ENCODE measurements at regions not wholly inside any gene's neighbourhood (a gene's known extent, or its start where the extent isn't known, plus 50 kb on each side); places are given as distances from the start of the nearest gene placed in this dataset.
"Not testable (repeated sequence)": the region's sequence is repeated elsewhere in the genome, so short reads cannot be mapped to it uniquely, and the experiment has no call there.

DNA sequence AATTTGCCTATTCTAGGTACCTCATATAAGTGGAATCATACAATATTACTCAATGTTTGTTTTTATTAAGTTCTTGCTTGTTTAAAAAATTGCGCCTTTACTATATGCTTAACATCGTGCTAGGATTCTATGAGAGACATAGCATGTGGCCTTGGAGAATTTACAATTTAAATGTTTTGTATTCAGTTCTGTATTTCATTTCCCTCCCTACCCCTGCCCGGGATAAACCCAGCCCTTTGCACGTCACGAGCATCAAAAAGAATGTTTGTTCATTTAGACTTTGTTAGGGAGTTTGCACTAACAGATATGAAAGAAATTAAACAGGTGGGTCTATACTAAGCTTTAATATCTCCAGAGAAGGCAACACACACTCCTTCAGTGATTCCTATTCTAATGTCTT lies 75.7 kb downstream of the C18orf54 start:
- DNase-seq (ENCODE audit: low spot score) (no peak), ATAC-seq (no peak)

DNA sequence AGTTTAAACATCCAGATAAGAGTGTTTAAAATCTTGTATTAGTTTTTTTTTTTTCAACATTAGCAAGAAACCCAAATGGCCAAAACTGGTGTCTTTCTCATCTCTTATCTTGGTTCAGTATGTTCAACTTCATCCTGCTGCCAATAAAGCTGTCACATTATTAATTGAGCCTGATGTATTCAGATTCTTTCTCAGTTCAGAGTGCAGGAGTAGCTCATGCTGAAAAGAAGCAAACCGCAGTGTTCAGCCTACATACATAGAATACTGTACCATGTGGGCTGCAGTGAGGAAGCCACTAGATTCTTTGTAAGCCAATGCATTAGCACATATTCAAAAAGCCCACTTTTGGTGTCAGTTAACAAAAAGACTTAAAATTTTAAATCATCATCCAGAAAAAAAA lies 76.2 kb downstream of the C18orf54 start:
- ATAC-seq, result no peak

DNA sequence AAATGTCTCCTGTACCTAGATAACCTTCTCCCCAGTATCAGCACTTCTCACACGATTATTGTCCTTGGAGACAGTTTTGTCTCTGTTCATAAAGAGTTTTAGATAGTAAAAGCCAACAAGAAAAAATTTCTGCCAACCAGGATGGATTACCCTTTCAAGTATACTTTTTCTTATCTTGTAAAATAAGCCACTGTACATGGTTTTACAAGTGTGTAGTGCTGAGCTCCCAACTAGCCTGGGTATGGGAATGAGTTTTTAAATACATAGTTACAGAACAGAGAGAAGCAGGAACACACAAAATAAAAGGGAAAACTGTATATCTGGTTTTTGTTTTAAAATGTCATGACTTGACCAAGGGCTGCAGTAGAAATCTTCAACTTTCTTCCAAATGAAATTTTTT lies 76.7 kb downstream of the C18orf54 start:
- no peak for DNase-seq (ENCODE audit: low spot score)
- no peak for ATAC-seq

More for the DNA sequence above, 76.2 kb downstream of the C18orf54 start:
- no peak for DNase-seq (ENCODE audit: low spot score)

DNA sequence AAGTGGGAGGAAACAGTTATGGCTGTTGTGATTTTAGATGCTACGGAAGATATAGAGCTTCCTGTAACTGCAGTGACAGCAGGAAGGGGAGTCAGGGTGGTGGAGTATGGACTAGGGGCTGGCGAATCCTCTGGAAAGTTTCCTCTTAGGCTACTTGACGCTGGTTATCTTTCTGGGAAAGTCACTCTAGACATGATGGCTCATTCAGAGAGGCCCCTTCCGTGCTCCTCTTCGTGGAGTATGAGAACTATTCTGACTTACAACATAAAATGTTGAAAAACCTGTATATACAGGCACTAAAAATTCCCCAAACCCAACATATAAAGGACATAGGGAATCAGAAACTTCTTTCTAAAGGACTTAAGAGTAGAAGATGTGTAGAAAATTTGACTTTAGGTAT lies 78.8 kb downstream of the C18orf54 start:
- DNase-seq (ENCODE audit: low spot score) (no peak), ATAC-seq (no peak)

DNA sequence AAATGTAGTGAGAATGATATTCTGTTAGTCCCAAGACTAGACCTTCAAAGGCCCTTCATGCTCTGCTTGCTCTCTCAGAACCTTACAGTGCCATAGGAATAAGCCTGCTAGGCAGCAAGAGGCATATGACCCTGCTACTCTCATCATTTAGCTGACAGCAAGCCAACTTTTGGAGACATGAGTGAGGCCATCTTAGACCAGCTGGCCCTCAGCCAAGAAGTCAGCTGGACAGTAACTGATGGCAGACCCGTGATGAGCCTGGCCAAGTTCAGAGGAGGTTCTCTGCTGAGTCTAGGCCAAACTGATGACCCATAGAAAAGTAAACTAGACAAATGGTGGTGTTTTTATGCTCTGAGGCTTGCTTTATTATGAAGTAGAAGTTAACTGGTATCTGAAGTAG lies 82.6 kb downstream of the C18orf54 start:
- DNase-seq (ENCODE audit: low spot score) (no peak), ATAC-seq (no peak)

DNA sequence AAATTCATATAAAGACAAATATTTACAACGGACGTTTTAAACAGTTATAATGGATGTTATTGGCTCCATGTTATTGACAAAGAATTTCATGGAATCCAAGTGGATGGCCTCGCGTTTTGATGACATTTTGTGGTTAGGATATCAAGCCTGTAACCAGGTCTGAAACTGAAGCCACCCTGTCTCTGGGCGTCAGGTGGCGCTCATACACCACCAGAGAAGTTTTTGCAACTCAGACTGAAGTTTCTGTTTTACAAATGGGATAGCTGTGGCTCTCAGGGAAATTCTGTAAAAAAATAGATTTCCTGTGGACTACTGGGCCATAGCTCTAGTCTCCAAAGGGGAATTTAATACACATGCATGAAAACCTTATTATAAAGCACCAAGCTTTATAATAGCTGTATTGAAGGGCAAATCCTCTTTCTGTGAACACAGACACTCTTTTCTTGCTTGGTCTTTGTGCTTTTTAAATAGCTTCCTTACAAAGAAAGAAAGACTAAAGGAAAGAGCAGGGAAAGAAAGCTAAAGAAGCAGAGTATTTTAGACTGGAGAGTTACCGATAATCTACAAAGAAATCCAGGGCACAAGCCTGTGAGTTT lies 86.7 kb downstream of the C18orf54 start:
- DNase-seq (ENCODE audit: low spot score) (peak; percentile 61), ATAC-seq (peak; percentile 85)

DNA sequence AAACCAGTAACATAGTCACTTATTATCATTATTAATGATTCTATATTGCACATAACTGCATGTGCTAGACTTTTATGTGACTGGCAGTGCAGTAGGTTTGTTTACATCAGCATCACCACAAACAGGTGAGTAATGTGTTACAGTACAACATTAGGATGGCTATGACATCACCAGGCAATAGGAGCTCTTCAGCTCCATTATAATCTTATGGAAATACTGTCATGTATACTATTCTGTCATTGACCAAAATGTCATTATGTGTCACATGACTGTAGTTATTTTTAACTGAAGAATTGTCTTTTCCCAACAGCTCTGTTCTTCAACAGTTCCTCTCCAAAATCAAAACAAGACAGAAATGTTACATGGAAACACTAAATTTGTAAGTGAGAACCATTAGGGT lies 96.3 kb downstream of the C18orf54 start:
- ATAC-seq (no peak), DNase-seq (ENCODE audit: low spot score) (no peak)

DNA sequence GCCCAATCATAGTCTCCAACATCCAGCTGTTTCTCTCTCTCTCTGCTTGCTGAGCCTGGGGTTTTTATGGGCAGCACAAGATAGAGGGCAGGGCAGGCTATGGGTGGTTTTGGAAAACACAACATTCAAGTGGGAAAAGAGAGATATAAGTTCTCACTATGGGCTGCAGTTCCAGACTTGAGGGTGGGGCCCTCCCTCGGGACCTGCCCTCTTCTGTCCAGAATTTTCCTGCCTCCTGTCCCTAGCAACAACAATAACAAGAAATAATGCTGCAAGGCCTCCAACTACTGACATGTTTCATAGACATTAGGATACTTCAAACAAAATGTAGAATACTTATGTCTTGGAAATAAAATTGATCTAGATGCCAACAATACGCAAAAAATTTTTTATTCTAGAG lies 107.8 kb downstream of the C18orf54 start:
- ATAC-seq (no peak), DNase-seq (ENCODE audit: low spot score) (no peak)

DNA sequence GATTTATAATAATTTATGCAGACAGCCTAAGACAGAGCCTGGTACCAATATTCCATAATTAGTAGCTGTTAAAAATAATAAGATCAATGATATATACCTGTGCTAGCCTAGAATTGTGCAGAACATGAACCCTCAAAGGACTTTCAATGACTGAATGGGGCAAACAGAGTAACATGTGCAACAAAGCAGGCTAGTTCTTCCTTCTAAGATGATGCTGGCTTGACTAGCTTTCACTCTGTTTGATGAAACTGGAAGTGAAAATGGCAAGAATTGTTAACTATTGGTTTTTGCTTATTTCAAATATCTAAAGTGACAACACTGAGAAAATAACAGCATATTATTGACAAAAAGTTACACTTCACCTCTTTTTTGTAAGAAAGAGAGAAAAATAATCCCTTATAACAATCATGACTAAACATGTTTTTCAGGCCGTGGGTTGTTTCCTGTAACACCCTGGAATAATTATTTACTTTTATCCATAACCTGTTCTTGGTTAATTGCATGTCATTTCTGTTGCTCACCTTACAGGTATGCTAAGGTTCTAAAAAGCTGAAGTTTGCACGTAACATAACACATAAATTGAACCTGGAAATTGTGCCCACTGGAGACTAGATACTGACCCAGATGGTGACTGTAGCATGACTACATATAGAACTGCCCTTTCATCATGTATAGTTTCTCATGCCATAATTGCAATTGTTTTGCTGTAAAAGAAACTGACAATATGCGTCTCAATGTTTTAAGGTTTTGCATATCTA lies 108.7 kb downstream of the C18orf54 start:
- ATAC-seq, result no peak
- DNase-seq (ENCODE audit: low spot score), result no peak

DNA sequence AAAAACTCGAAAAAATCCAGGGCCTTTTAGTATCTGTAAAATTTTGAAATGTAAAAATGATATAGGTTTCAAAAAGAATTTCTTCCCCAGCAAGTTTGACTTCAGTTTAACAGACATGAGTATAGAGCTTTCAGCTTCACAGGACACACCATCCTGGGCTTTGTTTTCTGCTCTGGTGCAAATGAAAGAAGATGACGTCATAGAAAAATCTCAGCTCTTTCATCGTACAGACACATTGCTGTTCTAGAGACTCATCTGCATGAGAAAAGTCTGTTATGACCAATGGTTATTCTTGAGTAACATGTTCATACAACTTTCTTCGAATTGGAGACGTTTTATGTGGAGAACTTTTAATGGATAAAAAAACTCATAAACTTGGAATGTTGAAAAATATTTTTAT lies 111.7 kb upstream of the DYNAP start:
- DNase-seq (ENCODE audit: low spot score) (no peak), ATAC-seq (no peak)

DNA sequence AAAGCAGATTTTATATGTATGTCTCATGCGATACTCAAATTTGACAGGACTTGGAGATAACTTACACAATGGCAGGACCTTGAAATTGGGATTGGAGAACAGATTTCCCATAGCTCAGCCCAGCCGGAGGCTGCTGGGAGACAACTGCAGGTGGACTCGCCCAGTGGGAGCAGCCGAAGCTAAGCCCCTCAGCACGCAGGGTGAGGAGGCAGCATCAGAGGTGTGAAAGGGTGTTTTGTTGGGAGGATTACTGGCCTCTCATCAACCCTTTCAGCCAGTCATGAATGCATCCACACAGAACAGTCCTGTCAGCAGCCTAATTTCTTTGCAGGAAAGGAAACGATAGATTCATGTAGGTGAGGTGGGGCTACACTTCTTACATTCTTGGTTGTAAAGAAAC lies 110.4 kb upstream of the DYNAP start:
- no peak for ATAC-seq
- DNase-seq (ENCODE audit: low spot score), result no peak

DNA sequence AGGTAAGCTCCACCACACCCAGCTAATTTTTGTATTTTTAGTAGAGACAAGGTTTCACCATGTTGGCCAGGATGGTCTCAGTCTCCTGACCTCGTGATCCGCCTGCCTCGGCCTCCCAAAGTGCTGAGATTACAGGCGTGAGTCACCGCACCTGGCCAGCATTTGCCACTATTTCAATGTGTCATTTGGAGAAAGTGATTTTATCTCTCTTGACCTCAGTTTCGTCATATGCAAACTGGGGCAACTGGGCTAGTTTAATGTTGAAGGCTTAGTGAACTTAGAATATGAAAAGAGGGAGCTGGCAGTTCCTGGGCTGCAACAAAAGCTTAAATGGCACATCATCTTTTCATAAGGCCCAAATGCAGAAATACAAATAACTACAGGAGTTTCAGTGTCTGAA lies 88.6 kb upstream of the DYNAP start:
- not testable (repeated sequence) for ATAC-seq; DNase-seq (ENCODE audit: low spot score)

DNA sequence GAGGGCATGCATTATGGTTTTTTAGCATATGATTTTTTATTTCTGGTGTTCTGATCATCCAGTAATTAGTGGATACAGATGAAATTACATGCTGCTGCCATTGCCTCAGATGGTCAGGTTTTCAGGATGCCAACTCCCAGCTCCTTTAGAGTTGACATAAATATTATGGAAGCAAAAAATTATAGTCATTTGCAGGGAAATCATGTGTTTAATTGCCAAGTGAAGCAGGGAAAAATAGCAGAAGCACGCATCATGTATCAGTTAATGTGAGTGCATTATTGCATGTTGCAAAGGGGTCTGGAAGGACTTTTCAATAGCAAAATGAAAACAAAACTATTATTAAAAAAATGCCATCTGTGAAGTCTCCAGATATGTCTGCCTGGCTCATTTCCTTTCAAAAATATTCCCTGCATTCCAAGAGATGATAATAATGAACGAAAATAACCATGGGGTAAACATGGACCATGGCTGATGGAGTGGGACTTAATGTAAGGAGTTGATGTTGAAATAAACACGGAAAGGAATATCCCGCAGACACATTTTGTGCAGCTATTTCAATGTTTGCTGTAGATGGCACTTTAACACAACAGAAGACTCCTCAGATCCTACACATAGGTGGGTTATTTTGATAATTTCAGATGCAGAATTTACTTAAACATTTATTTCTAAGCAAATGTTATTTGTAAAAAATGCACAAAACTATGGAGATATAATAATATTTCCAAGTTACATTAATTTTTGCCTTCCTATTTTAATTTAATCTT lies 87.7 kb upstream of the DYNAP start:
- DNase-seq (ENCODE audit: low spot score), result no peak
- ATAC-seq, result no peak

DNA sequence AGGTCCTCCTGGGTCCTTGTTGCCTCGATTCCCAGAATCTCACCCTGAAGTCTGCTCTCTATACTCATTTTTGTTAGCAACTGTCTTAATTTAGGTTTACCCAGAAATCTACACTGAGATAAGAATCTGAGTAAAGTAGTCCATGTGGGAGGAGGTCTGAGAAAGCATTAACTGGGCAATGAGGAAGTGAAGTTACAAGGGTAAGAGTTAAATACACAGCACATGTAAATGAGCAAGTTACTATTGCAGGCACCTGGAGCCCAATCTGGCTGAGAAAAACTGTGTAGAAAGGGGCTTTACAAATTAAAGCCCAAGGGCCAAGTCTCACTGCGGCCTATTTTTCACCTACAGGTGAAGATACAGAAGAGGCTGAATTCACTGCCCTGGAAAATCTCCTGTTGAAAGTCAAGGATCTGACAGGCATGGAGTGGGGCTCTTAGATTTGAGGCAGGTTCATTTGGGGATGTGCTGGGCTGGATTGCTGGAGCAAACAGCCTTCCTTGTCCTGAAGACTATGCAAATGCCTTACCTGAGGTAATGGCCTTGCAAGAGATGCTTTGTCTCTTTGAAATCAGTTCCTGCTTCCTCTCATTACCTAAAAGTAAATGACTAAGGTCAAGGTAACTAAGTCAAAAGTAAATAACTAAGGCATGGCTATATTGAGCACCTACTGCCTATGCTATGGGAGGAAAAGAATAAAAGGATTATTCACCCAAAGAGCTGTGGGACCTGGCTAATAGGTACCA lies 84.4 kb upstream of the DYNAP start:
- no peak for DNase-seq (ENCODE audit: low spot score)

DNA sequence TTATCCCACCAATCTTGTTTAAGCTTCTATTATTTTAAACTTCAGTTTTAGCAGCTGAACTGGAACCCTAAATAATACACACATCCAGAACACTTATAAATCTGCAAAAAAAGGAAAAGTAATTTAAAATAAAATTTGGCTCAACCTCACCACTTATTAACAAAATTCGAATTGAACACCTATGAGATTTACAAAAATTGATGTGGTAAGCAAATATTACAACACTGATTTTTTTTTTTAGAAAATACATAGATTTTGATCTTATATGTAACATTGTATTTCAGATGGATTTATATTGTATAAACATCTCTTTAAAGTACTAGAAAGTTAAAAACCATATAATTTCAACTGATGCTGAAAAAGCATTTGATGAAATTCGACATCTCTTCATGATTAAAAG lies 81.3 kb upstream of the DYNAP start:
- DNase-seq (ENCODE audit: low spot score) (no peak), ATAC-seq (no peak)

More for the DNA sequence above, 84.4 kb upstream of the DYNAP start:
- ATAC-seq, result no peak

DNA sequence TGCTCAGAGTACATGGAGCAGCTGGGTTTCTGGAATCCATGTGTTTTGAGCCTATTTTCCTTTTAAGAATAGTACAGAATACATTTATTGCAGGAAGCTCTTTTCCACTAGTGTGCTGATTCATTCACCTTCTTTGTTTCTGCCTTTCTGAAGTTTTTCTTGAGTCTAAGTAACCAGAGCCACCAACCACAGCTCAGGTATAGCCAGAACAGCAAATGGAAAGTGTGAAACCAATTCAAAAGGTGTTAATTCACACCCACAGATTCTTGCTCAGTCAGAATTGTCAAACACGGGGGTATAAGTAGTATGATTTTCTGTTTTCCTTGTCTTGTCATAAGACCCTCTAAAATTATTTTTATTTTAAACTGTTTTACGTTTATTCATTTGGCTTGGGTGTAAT lies 75.9 kb upstream of the DYNAP start:
- no peak for DNase-seq (ENCODE audit: low spot score)
- ATAC-seq, result no peak

DNA sequence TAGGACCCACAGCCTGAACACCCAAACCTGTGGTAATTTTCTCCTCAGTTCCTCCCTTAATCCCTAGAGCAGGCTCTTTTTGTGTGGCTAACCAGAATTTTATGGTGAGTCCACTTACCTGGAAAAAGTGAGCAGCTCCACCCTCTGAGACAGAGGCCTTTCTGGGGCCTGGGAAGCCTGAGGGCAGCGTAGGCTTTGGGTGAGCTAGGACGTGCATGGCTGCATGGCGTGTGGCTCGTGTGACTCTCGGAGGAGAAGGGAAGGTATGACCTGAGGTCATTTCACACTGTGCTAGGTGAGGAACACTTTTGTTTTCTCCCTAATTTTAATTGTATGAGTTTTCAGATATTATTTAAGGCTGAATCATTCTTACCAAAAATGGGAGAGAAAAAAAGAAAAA lies 73.5 kb upstream of the DYNAP start:
- no peak for DNase-seq (ENCODE audit: low spot score)
- no peak for ATAC-seq

DNA sequence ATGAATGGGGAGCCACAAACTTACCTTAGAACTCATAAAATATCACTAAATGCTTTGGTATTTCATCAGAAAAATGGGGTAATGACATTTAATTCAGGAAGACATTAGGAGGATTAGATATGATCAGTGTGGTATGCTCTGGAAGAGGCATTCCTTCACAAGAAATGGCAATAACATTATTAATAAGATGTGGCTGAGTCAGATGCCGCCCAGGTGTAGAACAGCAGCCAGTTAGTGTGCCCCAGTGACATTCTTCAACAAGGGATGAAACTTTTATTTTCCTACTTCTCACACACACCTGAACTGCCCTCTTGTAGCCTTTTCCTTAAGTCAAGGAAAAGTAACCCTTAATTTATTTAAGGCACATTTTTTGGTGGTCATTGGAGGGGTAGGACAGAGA lies 69.2 kb upstream of the DYNAP start:
- ATAC-seq, result no peak

DNA sequence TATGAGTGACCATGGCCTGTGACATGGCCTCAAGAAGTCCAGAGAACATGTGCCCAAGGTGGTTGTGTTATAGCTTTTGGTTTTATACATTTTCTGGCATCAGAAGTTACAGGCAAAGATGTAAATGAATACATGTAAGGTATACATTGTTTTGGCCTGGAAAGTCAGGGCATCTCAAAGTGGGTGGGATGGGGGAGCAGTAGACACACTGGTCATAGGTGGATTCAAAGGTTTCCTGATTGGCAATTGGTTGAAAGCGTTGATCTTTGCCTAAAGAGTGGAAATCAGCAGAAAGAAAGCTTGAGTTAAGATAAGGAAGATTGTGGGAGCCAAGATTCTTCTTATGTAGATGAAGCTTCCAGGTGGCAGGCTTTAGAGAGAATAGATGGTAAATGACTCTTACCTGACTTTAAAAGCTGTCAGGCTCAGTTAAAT lies 62.1 kb upstream of the DYNAP start:
- no peak for ATAC-seq

More for the DNA sequence above, 69.2 kb upstream of the DYNAP start:
- no peak for DNase-seq (ENCODE audit: low spot score)

DNA sequence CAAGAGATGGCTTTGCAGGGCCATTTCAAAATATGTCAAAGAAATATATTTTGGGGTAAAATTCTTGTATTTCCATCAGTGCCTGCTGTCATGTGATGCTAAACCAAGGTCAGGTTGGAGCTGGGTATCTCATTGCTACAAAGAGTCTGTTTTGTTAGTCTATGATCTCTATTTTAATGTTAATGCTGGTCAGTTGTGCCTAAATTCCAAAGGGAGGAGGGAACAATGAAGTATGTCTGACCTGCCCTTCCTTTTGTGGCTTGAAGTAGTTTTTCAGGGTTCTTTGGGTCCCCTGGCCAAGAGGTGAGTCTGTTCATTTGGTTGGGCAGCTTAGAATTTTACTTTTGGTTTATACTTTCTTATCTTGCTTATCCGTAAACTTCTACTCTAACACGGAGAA lies 61.6 kb upstream of the DYNAP start:
- ATAC-seq (no peak), DNase-seq (ENCODE audit: low spot score) (no peak)

More for the DNA sequence above, 62.1 kb upstream of the DYNAP start:
- DNase-seq (ENCODE audit: low spot score), result no peak

DNA sequence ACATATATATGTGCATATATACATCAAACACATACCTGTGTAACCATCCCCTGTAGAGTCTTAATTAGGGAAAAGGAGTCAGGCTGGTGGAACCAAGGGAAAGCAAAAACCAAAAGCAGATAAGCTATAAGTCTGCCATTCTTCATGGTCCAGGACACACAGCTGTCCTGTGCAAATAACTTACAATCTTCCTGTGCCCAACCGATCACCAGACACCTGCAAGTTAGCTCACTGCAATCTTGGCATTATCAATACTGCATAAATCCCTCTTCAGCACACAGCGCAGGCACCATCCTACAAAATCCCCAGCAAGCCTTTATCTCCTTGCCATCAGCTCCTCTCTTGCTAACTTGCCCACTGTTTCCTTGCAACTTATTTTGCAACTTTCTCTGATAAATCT lies 60.8 kb upstream of the DYNAP start:
- no peak for ATAC-seq

More for the DNA sequence above, 60.8 kb upstream of the DYNAP start:
- DNase-seq (ENCODE audit: low spot score), result no peak

All from left lobe of liver (tissue), 2 donors.